ENCODE measurements at regions not wholly inside any gene's neighbourhood (a gene's known extent, or its start where the extent isn't known, plus 50 kb on each side); places are given as distances from the start of the nearest gene placed in this dataset.

GRCh38 chr4:178264001-178264400 is 821.8 kb upstream of the AGA start:
- Histone ChIP-seq H3K4me1 (ENCODE audit: control insufficient read depth, insufficient read depth, low read length) (no peaks in the 10 kb centered on the region), H3K36me3 (ENCODE audit: control insufficient read depth, insufficient read depth, low read length) (no peaks in the 10 kb centered on the region), H3K9me3 (ENCODE audit: control insufficient read depth, insufficient read depth, low read length) (no peaks in the 10 kb centered on the region), H3K4me3 (ENCODE audit: low read depth, low read length) (no peak overlapping the region), H3K27me3 (ENCODE audit: control insufficient read depth, insufficient read depth, low read length) (no peaks in the 10 kb centered on the region), H3K27ac (ENCODE audit: low read depth, low read length) (no peak overlapping the region), H3K9ac (ENCODE audit: low read depth, low read length) (no peak overlapping the region)

- Histone ChIP-seq H3K27ac (ENCODE audit: low read depth, low read length) (no peak overlapping the region), H3K4me1 (ENCODE audit: control insufficient read depth, insufficient read depth, low read length) (no peaks in the 10 kb centered on the region), H3K27me3 (ENCODE audit: control insufficient read depth, insufficient read depth, low read length) (no peaks in the 10 kb centered on the region), H3K9ac (ENCODE audit: low read depth, low read length) (no peak overlapping the region), H3K36me3 (ENCODE audit: control insufficient read depth, insufficient read depth, low read length) (no peaks in the 10 kb centered on the region), H3K9me3 (ENCODE audit: control insufficient read depth, insufficient read depth, low read length) (no peaks in the 10 kb centered on the region), H3K4me3 (ENCODE audit: low read depth, low read length) (no peak overlapping the region)
Measured at GRCh38 chr4:178271386-178271785, 829.1 kb upstream of the AGA start.

GRCh38 chr4:178273168-178273567 is 830.9 kb upstream of the AGA start:
- H3K4me3 ChIP-seq (ENCODE audit: low read depth, low read length): no peak overlapping the region
- H3K36me3 ChIP-seq (ENCODE audit: control insufficient read depth, insufficient read depth, low read length): no peaks in the 10 kb centered on the region
- H3K9ac ChIP-seq (ENCODE audit: low read depth, low read length): no peak overlapping the region
- no peak overlapping the region for H3K27ac ChIP-seq (ENCODE audit: low read depth, low read length)
- H3K9me3 ChIP-seq (ENCODE audit: control insufficient read depth, insufficient read depth, low read length): no peaks in the 10 kb centered on the region
- H3K27me3 ChIP-seq (ENCODE audit: control insufficient read depth, insufficient read depth, low read length): no peaks in the 10 kb centered on the region
- H3K4me1 ChIP-seq (ENCODE audit: control insufficient read depth, insufficient read depth, low read length): no peaks in the 10 kb centered on the region

GRCh38 chr4:178275671-178276360 is 833.6 kb upstream of the AGA start:
- Histone ChIP-seq H3K27ac (ENCODE audit: low read depth, low read length) (no peak overlapping the region), H3K4me1 (ENCODE audit: control insufficient read depth, insufficient read depth, low read length) (no peaks in the 10 kb centered on the region), H3K36me3 (ENCODE audit: control insufficient read depth, insufficient read depth, low read length) (no peaks in the 10 kb centered on the region), H3K9ac (ENCODE audit: low read depth, low read length) (no peak overlapping the region), H3K27me3 (ENCODE audit: control insufficient read depth, insufficient read depth, low read length) (no peaks in the 10 kb centered on the region), H3K4me3 (ENCODE audit: low read depth, low read length) (no peak overlapping the region), H3K9me3 (ENCODE audit: control insufficient read depth, insufficient read depth, low read length) (no peaks in the 10 kb centered on the region)

GRCh38 chr4:178280362-178280761 is 838.1 kb upstream of the AGA start:
- no peak overlapping the region for H3K27ac ChIP-seq (ENCODE audit: low read depth, low read length)
- H3K4me1 ChIP-seq (ENCODE audit: control insufficient read depth, insufficient read depth, low read length): no peaks in the 10 kb centered on the region
- no peak overlapping the region for H3K4me3 ChIP-seq (ENCODE audit: low read depth, low read length)
- no peaks in the 10 kb centered on the region for H3K27me3 ChIP-seq (ENCODE audit: control insufficient read depth, insufficient read depth, low read length)
- no peaks in the 10 kb centered on the region for H3K36me3 ChIP-seq (ENCODE audit: control insufficient read depth, insufficient read depth, low read length)
- no peaks in the 10 kb centered on the region for H3K9me3 ChIP-seq (ENCODE audit: control insufficient read depth, insufficient read depth, low read length)
- H3K9ac ChIP-seq (ENCODE audit: low read depth, low read length): no peak overlapping the region

GRCh38 chr4:178288462-178288861 is 846.2 kb upstream of the AGA start:
- Histone ChIP-seq H3K4me3 (ENCODE audit: low read depth, low read length) (no peak overlapping the region), H3K27ac (ENCODE audit: low read depth, low read length) (no peak overlapping the region), H3K9ac (ENCODE audit: low read depth, low read length) (no peak overlapping the region), H3K4me1 (ENCODE audit: control insufficient read depth, insufficient read depth, low read length) (no peaks in the 10 kb centered on the region), H3K36me3 (ENCODE audit: control insufficient read depth, insufficient read depth, low read length) (no peaks in the 10 kb centered on the region), H3K27me3 (ENCODE audit: control insufficient read depth, insufficient read depth, low read length) (no peaks in the 10 kb centered on the region), H3K9me3 (ENCODE audit: control insufficient read depth, insufficient read depth, low read length) (no peaks in the 10 kb centered on the region)

GRCh38 chr4:178293601-178294000 is 851.4 kb upstream of the AGA start:
- no peak overlapping the region for H3K4me3 ChIP-seq (ENCODE audit: low read depth, low read length)

GRCh38 chr4:178296669-178297068 is 854.4 kb upstream of the AGA start:
- Histone ChIP-seq H3K36me3 (ENCODE audit: control insufficient read depth, insufficient read depth, low read length) (no peaks in the 10 kb centered on the region), H3K27ac (ENCODE audit: low read depth, low read length) (no peak overlapping the region), H3K4me1 (ENCODE audit: control insufficient read depth, insufficient read depth, low read length) (no peaks in the 10 kb centered on the region), H3K9ac (ENCODE audit: low read depth, low read length) (no peak overlapping the region), H3K9me3 (ENCODE audit: control insufficient read depth, insufficient read depth, low read length) (no peaks in the 10 kb centered on the region), H3K27me3 (ENCODE audit: control insufficient read depth, insufficient read depth, low read length) (no peaks in the 10 kb centered on the region), H3K4me3 (ENCODE audit: low read depth, low read length) (no peak overlapping the region)

More at GRCh38 chr4:178293601-178294000, 851.4 kb upstream of the AGA start:
- H3K27me3 ChIP-seq (ENCODE audit: control insufficient read depth, insufficient read depth, low read length): no peaks in the 10 kb centered on the region
- H3K4me1 ChIP-seq (ENCODE audit: control insufficient read depth, insufficient read depth, low read length): no peaks in the 10 kb centered on the region
- no peak overlapping the region for H3K9ac ChIP-seq (ENCODE audit: low read depth, low read length)
- H3K27ac ChIP-seq (ENCODE audit: low read depth, low read length): no peak overlapping the region
- no peaks in the 10 kb centered on the region for H3K9me3 ChIP-seq (ENCODE audit: control insufficient read depth, insufficient read depth, low read length)
- no peaks in the 10 kb centered on the region for H3K36me3 ChIP-seq (ENCODE audit: control insufficient read depth, insufficient read depth, low read length)

GRCh38 chr4:178306565-178306964 is 864.3 kb upstream of the AGA start:
- no peaks in the 10 kb centered on the region for H3K36me3 ChIP-seq (ENCODE audit: control insufficient read depth, insufficient read depth, low read length)
- no peaks in the 10 kb centered on the region for H3K27me3 ChIP-seq (ENCODE audit: control insufficient read depth, insufficient read depth, low read length)
- H3K9me3 ChIP-seq (ENCODE audit: control insufficient read depth, insufficient read depth, low read length): no peaks in the 10 kb centered on the region

GRCh38 chr4:178309890-178310289 is 867.7 kb upstream of the AGA start:
- 0 out of 2 replicates have a peak, but pooled peaks cover 7% of the 10 kb centered on the region for H3K4me1 ChIP-seq (ENCODE audit: control insufficient read depth, insufficient read depth, low read length)
- H3K9ac ChIP-seq (ENCODE audit: low read depth, low read length): no peak overlapping the region
- no peak overlapping the region for H3K27ac ChIP-seq (ENCODE audit: low read depth, low read length)
- no peaks in the 10 kb centered on the region for H3K9me3 ChIP-seq (ENCODE audit: control insufficient read depth, insufficient read depth, low read length)
- no peak overlapping the region for H3K4me3 ChIP-seq (ENCODE audit: low read depth, low read length)
- H3K36me3 ChIP-seq (ENCODE audit: control insufficient read depth, insufficient read depth, low read length): no peaks in the 10 kb centered on the region
- no peaks in the 10 kb centered on the region for H3K27me3 ChIP-seq (ENCODE audit: control insufficient read depth, insufficient read depth, low read length)

More at GRCh38 chr4:178306565-178306964, 864.3 kb upstream of the AGA start:
- Histone ChIP-seq H3K9ac (ENCODE audit: low read depth, low read length) (no peak overlapping the region), H3K4me3 (ENCODE audit: low read depth, low read length) (no peak overlapping the region), H3K4me1 (ENCODE audit: control insufficient read depth, insufficient read depth, low read length) (0 out of 2 replicates have a peak, but pooled peaks cover 7% of the 10 kb centered on the region), H3K27ac (ENCODE audit: low read depth, low read length) (no peak overlapping the region)

GRCh38 chr4:178311997-178312396 is 869.8 kb upstream of the AGA start:
- no peaks in the 10 kb centered on the region for H3K9me3 ChIP-seq (ENCODE audit: control insufficient read depth, insufficient read depth, low read length)
- H3K4me3 ChIP-seq (ENCODE audit: low read depth, low read length): no peak overlapping the region
- no peak overlapping the region for H3K27ac ChIP-seq (ENCODE audit: low read depth, low read length)
- no peaks in the 10 kb centered on the region for H3K36me3 ChIP-seq (ENCODE audit: control insufficient read depth, insufficient read depth, low read length)
- H3K4me1 ChIP-seq (ENCODE audit: control insufficient read depth, insufficient read depth, low read length): no peaks in the 10 kb centered on the region
- no peak overlapping the region for H3K9ac ChIP-seq (ENCODE audit: low read depth, low read length)
- no peaks in the 10 kb centered on the region for H3K27me3 ChIP-seq (ENCODE audit: control insufficient read depth, insufficient read depth, low read length)
